Left cardiac atrium (tissue), 4 donors: ENCODE measurements at regions not wholly inside any gene's neighbourhood (a gene's known extent, or its start where the extent isn't known, plus 50 kb on each side); places are given as distances from the start of the nearest gene placed in this dataset.

Experiments used
- ATAC-seq, 2 donors: fragments of 200-7000 bp; cut with Tn5 transposase; one replicate each; pipeline ENCODE4 v1.9.1; 2020; ENCODE audit warnings: mild to moderate bottlenecking in 2 of 2, moderate library complexity in 2 of 2
- DNase-seq: peaks from one replicate; pipeline ENCODE4 v3.0.0-alpha.2; 2020
- intact Hi-C, 2 donors: fragments of 100-400 bp; cut with DNase I; formaldehyde crosslinking; loops; one replicate each; pipeline versions ENCODE4 v1.14.1 to v1.15.1; 2022 to 2023
- donor health status: DM: no; HTN: yes; CAD: no.
- donor health status: DM: no; HTN: yes; CAD: no; lungs with severe emphysema.
- donor health status: DM: yes; HTN: yes; CAD: no.
- donor health status: Dilated cardiomyopathy.

DNA sequence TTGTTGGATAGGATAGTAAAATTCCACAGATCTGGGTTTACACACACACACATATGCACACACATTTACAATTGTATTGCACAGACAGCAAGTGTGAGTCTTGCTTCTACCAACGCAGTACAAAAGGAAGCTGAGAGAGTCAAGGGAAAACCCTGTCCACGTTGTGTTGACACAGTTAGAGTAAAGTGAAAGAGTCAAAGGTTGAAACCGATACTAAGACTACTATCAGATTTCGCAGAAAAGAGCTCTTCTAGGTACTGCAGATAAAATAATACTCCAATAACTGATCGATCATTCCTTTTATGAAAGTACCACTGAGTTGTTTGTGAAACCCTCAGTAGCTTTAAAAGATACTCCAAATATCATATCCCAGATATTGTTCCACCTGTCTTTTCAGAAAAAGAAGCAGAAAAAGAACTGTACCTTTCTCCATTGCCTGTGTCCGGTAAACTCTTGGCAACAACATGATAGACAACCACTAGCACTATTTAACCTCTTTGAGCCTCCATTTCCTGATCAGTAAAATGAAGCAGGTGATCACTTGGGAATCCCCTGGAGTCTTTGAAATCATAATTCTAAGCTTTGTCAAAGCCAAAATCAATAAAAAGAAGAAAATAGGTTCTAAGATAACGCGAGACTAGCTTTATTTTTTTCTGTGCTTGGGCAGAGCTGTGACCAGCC lies 224.6 kb upstream of the FOXN3 start:
- ATAC-seq: no peak
- intact Hi-C loops: no loop called here
- DNase-seq: no peak

DNA sequence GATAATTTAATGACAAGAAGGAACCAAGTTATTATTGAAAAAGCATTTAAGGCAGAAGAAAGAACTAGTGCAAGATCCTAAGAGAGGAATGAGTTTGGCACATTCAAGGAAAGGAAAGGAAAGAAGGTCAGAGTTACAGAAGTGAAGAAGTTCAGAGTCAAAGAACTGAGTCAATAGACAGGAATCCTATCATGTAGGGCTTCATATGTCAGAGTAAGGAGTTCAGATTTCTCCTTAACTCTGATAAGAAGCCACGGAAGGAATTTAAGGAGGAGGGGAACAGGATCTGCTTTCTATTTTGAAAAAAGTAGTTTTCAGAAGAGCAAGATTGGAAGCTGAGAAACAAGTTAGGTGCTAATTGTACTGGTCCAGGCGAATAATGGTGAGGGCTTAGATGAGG lies 223.1 kb upstream of the FOXN3 start:
- ATAC-seq (no peak), DNase-seq (no peak)
- intact Hi-C loops: no loop called here

DNA sequence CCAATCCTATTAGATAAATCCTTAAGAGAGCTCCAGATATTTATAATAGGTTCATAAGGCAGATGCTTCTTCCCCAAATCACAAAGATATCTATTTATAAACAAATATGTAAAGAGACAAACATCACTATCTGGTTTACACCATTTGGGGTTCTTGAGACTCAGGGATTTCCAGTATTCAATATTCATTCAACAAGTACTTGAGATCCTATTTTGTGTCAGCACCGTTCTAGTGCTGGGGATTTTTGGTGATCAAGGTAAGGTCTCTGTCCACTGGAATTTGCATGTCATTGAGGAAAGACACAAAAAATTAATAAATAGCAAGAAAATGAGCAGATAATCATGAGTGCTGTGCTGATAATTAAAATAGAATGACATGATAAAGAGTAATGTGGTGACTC lies 222.7 kb upstream of the FOXN3 start:
- ATAC-seq: no peak
- intact Hi-C loops: no loop called here
- DNase-seq: no peak

DNA sequence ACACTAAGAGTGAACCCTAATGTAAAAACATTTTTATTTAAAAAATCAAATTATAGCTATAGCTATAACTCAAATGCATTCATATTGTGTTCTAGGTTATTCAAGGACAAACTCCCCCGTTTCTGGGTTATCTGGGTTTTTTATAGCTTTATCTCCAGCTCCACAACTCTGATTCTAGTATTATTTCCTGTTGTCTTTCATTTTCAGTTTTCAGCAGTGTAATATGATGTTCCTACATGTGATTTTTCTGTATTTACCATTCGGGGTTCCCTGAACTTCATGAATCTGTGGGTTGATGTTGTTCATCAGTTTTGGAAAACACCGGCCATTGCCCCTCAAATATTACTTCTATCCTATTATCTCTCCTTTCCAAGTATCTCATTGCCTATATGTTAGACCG lies 221.9 kb upstream of the FOXN3 start:
- DNase-seq: no peak
- no peak for ATAC-seq
- intact Hi-C loops: no loop called here

DNA sequence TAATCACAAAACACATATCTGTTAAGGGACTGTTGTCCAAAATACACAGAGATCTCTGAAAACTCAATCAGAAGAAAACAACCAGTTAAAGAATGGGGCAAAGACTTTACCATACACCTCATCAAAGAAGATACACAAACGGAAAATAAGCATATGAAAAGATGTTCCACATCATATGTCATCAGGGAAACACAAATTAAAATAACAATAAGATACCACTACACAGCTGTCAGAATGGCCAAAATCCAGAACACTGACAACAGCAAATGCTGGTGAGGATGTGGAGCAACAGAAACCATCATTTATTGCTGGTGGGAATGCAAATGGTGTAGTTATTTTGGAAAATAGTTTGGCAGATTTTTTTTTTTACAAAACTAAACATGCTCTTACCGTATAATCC lies 220.5 kb upstream of the FOXN3 start:
- ATAC-seq (no peak), DNase-seq (no peak)
- intact Hi-C loops: no loop called here

DNA sequence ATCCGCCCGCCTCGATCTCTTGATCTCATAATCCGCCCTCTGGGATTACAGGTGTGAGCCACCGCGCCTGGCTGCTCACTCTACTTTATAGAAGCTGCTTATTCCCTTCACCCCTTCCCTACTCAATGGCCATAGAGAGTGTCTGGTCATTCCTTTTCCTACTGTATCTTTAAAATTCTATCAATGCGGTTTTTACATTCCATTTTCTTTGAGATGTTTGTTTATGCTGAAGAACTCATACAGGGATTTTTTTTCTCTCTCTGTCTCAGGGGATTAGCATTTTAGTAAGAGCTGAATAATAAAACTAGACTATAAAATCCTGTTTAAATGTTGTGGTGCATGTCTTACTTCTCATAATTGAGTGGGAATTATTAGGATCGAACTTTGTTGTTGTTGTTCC lies 218.6 kb upstream of the FOXN3 start:
- ATAC-seq: no peak
- no peak for DNase-seq
- intact Hi-C loops: no loop called here

DNA sequence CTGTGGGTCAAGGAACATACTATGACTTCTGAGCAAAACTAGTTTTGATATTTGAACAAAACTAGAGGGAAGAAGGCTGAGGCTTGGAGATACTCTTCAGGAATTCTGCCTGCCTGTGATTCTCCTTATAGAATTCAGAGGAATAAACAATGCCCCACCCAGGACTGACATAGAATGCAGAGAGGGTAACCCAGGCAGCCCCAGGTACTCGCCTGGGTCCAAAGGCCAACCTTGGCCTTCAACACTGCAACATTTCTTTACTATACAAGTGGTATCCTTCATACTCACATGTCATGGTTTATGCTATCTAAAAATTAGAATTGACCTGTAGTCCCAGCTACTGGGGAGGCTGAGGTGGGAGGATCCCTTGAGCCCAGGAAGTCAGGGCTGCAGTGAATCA lies 217.0 kb upstream of the FOXN3 start:
- ATAC-seq (no peak), DNase-seq (no peak)
- intact Hi-C loops: no loop called here

DNA sequence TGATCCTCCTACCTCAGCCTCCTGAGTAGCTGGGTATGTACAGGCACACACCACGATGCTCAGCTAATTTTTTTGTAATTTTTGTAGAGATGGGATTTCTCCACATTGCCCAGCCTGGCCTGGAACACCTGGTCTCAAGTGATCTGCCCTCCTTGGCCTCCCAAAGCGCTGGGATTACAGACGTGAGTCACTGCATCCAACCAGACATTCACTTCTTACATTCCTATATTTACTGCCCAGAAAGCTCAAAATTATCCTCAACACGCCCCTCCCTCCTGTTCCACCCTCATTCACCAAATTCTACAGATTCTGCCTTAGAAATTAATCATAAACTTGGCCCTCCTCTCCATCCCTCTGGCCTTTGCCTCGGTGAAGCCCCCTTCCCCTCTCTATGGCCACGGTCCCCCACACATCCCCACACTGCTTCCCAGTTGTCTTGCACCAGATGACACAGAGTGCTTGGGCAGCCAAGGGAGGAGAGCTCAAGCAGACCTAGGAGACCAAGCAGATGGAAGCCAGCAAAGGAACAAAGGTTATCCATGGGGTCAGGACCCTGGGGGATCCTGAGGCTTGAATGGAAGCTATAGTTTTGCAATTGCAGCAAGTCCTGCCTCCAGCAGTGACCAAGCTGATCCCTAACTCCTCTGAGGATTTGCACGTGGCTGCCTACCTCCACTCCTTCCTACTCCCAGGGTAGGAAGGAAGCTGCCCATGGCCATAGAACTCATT lies 213.2 kb upstream of the FOXN3 start:
- ATAC-seq (no peak), DNase-seq (no peak)
- intact Hi-C loops: no loop called here

DNA sequence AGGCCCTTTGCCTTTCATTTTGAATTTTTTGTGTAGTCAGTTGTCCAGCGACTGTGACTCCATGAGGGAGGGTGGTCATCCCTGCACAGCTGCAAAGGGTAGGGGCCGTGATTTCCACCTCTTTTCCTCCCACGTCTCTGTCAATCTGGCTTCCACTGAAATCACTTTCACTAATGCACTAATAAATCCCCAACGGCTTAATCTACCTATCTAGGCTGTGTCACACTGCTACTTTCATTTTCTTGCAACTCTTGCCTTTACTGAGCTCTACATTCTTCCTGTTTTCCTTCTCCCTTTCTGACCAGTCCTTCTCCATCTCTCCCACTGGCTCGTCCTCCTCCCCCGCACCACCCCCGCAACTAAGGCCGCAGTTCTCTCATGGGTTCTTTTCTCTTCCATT lies 212.3 kb upstream of the FOXN3 start:
- intact Hi-C loops: loop anchor here in 1 of 2 donors (10.0 kb wide), 1 partner anchor 65 kb away; no protein-coding TSS in a partner anchor
- no peak for ATAC-seq

DNA sequence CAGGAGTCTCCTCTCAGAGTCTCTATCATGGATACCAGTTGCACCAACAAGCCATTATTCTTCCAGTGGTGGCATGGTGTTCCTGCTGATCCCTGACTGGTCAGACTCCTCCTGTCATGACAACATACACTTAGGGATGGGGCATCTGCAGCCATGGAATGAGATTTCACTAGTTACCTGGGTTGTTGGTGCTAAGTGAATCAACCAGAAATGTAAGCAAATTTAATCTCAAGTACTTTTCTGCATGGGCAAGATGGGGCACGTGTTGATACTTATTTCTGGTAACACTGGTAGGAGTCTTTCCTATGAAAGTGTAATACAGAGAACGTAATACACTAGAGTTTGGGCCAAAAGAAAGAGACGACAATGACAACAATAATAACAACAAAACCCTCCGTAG lies 211.5 kb upstream of the FOXN3 start:
- ATAC-seq: no peak
- intact Hi-C loops: loop anchor here in 1 of 2 donors (10.0 kb wide), 1 partner anchor 66 kb away; no protein-coding TSS in a partner anchor
- DNase-seq: no peak

More for the DNA sequence above, 212.3 kb upstream of the FOXN3 start:
- DNase-seq: no peak

DNA sequence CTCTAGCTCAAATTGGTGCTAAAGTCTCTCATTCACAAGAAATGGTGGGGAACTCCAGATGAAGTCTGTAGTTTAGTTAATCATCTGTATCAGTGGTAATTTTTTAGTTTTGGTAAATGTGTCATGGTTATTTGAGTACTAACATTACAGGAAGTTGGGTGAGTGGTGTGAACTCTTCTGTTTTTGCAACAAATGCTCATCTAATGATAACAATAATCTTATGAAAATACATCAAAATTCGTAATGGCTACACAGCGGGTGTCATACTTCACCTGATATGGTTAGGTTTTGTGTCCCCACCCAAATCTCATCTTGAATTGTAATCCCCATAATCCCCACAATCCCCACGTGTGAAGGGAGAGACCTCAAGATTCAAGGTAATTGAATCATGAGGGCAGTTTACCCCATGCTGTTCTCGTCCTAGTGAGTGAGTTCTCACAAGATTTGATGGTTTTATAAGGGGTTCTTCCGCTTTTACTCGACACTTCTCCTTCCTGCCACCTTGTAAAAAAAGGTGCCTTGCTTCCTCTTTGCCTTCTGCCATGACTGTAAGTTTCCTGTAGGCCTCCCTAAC lies 209.3 kb upstream of the FOXN3 start:
- intact Hi-C loops: loop anchor here in 1 of 2 donors (10.0 kb wide), 1 partner anchor 68 kb away; no protein-coding TSS in a partner anchor
- DNase-seq (no peak), ATAC-seq (no peak)

DNA sequence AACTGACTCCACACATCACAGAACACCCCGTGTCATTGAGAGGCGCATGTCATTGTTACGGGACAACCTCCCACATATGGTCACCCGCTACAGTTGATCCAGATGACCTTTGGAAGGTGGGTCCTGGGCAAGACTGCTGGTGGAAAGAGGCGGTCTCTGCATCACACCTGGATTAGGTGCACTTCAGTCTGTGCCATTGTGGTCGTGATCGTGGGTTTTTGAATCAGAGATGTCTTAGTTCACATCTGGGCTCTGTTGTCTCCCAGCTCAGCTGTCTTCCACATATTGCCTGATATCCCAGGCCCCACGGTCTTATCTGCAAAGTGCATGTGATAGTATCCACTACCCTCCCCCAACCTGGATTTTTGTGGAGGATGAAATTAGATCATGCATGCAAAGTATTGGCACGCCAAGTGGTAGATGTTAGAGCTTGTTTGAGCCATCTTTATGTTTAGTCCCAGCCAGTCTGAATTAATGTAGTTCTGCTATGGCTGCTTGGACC lies 208.7 kb upstream of the FOXN3 start:
- ATAC-seq: peak in 1 of 2 donors; percentile 9
- no peak for DNase-seq
- intact Hi-C loops: loop anchor here in 1 of 2 donors (10.0 kb wide), 1 partner anchor 69 kb away; no protein-coding TSS in a partner anchor

DNA sequence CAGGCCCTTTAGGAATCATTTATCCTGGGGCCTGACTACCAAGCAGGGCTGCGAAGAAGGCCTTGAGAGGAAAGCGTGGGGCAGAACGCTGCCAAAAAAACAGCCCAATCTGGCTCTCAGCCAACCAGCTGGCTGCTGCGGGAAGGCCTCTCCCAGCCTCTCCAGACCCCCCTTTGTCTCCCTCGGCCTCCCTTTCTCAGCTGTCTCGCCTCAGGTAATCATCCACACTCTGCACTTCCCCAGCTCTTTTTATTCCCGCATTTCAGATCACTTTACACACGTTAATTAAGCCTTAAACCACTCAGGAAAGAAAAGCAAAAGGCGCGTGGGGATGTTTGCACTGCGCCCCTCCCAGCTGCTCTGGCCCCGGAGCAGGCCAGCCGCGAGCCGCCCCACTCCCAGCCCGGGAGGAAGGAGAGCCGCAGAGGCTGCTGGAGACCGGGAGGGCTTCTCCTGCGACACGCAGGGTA lies 208.2 kb upstream of the FOXN3 start:
- intact Hi-C loops: loop anchor here in 1 of 2 donors (10.0 kb wide), 1 partner anchor 70 kb away; no protein-coding TSS in a partner anchor
- peak; percentile 30 for DNase-seq
- peak; percentile 40 to 57 for ATAC-seq

DNA sequence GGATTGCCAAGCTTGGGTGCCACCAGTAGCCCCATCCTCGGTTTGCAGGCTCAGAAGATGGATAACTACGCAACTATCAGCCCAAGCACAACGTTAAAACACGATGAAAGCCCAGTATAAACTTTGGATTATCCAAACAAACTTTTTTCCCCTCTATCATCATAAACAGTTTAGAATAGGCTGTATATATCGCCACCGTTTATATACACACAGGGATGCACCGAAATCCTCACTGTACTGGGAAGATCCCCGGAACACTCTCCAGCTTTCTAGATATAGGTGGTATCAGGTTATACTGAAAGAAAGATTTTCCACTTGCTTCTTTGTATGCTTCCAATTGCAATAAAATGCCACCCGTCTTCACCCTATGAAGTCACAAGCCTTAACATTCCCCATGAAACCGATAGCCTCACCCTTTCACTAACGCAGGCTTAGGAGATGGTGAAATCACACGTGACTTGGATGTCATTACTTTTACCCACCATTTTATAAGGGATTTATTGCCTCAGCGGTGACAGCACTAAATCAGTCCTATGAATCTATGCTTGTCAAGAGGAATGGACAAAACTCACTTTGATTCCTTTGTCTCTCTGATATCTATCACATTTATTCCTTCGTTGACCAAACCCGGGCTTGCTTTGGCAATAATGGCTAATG lies 207.6 kb upstream of the FOXN3 start:
- DNase-seq (no peak), ATAC-seq (no peak)
- intact Hi-C loops: loop anchor here in 1 of 2 donors (10.0 kb wide), 1 partner anchor 70 kb away; no protein-coding TSS in a partner anchor

DNA sequence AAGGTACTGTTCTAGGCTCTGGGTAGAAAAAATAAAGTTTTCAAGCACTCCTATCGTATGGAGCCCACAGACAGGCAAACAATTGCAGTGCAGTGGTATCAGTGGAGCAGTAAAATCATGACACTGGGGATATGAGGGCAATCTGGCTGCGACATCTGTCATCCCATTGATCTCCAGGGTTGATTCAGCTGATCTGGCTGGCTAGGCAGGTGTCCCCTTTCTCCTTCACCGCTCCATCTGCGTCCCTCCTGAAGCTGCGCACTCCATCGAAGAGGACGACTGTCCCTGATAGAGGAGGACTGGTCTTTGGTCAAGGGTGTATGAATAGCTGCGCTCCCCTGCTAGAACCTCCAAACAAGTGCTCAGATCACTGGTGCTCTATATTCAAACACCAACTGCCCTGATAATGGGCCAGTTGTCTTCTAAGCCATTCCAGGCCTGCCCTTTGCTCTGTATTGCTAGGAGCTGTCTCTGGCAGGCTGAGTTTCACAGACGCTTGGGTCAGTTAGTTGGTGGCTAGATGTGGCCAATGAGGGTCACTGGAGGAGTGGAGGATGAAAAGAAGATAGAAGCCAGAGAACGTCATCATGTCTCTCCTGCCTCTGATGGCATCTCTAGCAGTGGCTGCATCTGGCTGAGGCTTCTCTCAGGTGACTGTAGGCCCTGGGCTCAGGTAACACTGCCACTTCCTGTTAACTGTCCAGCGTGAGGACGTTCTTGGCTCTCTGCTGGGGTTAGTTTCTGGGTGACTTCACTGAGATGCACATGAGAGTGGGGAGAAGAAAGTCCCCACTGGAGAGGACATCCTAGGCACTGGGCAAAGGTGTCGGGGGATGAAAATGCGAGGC lies 205.0 kb upstream of the FOXN3 start:
- no peak for ATAC-seq
- intact Hi-C loops: loop anchor here in 1 of 2 donors (10.0 kb wide), 1 partner anchor 73 kb away; no protein-coding TSS in a partner anchor
- no peak for DNase-seq

DNA sequence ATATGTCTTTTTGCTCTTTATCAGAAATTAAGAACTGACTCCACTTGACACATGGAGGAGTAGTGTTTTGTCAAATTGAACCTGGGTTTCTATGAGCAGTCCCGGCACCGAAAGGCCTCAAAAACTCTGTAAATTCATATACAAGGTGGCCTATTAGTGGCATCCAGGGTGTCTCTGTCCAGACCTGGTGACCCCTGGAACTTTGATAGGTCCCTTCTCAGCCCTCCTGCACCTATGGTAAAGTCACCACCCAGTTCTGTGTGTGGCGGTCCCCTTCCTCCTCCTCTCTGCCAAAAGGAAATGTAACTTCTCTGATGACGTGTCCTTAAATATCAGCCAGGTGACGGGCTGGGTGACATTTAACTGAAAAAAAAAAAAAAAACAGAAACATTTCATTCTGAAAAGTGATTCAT lies 204.0 kb upstream of the FOXN3 start:
- DNase-seq (no peak), ATAC-seq (no peak)
- intact Hi-C loops: loop anchor here in 1 of 2 donors (10.0 kb wide), 1 partner anchor 74 kb away; no protein-coding TSS in a partner anchor

DNA sequence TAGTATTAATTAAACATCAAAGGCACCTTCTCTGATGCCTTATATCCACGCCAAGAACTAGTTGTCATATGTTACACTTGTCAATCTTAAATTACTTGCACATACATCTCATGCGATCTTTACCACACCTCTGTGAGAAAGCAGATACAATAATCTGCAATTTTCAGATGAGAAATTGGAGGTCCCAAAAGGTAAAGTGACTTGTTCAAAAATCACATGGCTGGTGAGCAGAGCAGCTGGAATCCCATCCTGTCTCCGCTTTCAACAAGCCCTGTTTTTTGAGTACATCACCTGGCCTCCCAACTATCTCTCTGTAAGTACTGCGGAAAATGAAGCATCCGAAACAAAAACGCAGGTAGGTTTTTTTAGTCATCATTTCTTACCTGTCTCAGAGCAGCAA lies 203.4 kb upstream of the FOXN3 start:
- DNase-seq (no peak), ATAC-seq (no peak)
- intact Hi-C loops: loop anchor here in 1 of 2 donors (10.0 kb wide), 1 partner anchor 74 kb away; no protein-coding TSS in a partner anchor

DNA sequence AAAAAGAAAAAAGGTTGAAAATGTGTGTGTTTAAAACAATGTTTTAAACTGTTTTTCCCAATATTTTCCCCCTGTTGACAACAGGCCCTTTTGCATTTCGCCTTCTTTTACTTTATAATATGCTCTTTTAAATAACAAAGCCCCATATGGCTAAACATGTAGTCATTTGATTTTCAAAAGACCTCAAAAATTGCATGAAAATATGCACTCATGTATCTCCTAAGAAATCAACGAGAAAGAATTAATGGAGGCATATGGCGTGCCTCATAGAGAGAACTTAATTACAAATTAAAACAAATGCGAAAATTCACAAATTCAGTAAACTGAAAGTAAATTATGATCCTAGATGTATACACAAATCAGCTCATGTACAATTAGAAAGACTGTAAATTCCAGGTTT lies 202.6 kb upstream of the FOXN3 start:
- no peak for DNase-seq
- no peak for ATAC-seq
- intact Hi-C loops: loop anchor here in 1 of 2 donors (5.0 kb wide), 1 partner anchor 202 kb away; the partner anchor contains the start of gene FOXN3
